Panc1 (cell line): ENCODE measurements at regions not wholly inside any gene's neighbourhood (a gene's known extent, or its start where the extent isn't known, plus 50 kb on each side); places are given as distances from the start of the nearest gene placed in this dataset.

Experiments
- CTCF ChIP-seq: fragments of 450-650 bp; IDR thresholded peaks from 2 replicates; pipeline ENCODE4 v1.5.1; 2017; ENCODE audit warnings: mild to moderate bottlenecking
- POLR2AphosphoS5 ChIP-seq: IDR thresholded peaks from 2 replicates; pipeline ENCODE4 v1.6.1; 2012; ENCODE audit warnings: mild to moderate bottlenecking, low read depth, low read length, moderate library complexity
- REST ChIP-seq, 2 experiments: IDR thresholded peaks; 2 replicates each; pipeline ENCODE4 v1.6.1; 2011 to 2012; ENCODE audit warnings: low read depth in 2 of 2, control low read depth in 1 of 2, low read length in 1 of 2, mild to moderate bottlenecking in 1 of 2, moderate library complexity in 1 of 2; ENCODE audit not compliant: insufficient read depth in 1 of 2
- SIN3A ChIP-seq: IDR thresholded peaks from 2 replicates; pipeline ENCODE4 v1.6.1; 2012; ENCODE audit warnings: low read depth, mild to moderate bottlenecking, low read length, moderate library complexity, borderline replicate concordance; ENCODE audit not compliant: insufficient read depth

- TF ChIP-seq CTCF (no peak), SIN3A (no peak), REST (IDR thresholded peaks at IDR 0.05; ENCODE audit: insufficient read depth in 1 of 2, low read depth in 2 of 2, low read length in 1 of 2) (no peak), POLR2AphosphoS5 (no peak)
Measured at GRCh38 chr20:40506537-40506939, 182.5 kb downstream of the MAFB start.
